ENCODE measurements at regions not wholly inside any gene's neighbourhood (a gene's known extent, or its start where the extent isn't known, plus 50 kb on each side); places are given as distances from the start of the nearest gene placed in this dataset.

GRCh38 chr11:45440111-45440510 lies 154.0 kb upstream of the SYT13 start:
- TF ChIP-seq GATA3 (IDR thresholded peaks at IDR 0.05; ENCODE audit: low read depth, low read length) (no peak), GATA2 (IDR thresholded peaks at IDR 0.05; ENCODE audit: low read depth, low read length) (no peak)

GRCh38 chr11:45436966-45437365 lies 150.8 kb upstream of the SYT13 start:
- TF ChIP-seq GATA2 (IDR thresholded peaks at IDR 0.05; ENCODE audit: low read depth, low read length) (no peak), GATA3 (IDR thresholded peaks at IDR 0.05; ENCODE audit: low read depth, low read length) (no peak)

- TF ChIP-seq GATA2 (IDR thresholded peaks at IDR 0.05; ENCODE audit: low read depth, low read length) = no peak
- TF ChIP-seq GATA3 (IDR thresholded peaks at IDR 0.05; ENCODE audit: low read depth, low read length) = no peak
These were observed 150.0 kb upstream of the SYT13 start for GRCh38 chr11:45436118-45436517.

- TF ChIP-seq GATA2 (IDR thresholded peaks at IDR 0.05; ENCODE audit: low read depth, low read length) = no peak
- TF ChIP-seq GATA3 (IDR thresholded peaks at IDR 0.05; ENCODE audit: low read depth, low read length) = no peak
These were observed 149.6 kb upstream of the SYT13 start for GRCh38 chr11:45435706-45436105.

- TF ChIP-seq GATA2 (IDR thresholded peaks at IDR 0.05; ENCODE audit: low read depth, low read length) (no peak), GATA3 (IDR thresholded peaks at IDR 0.05; ENCODE audit: low read depth, low read length) (no peak)
These were observed 146.8 kb upstream of the SYT13 start for GRCh38 chr11:45432910-45433309.

- no peak for TF ChIP-seq GATA3 (IDR thresholded peaks at IDR 0.05; ENCODE audit: low read depth, low read length)
- no peak for TF ChIP-seq GATA2 (IDR thresholded peaks at IDR 0.05; ENCODE audit: low read depth, low read length)
These were observed 146.0 kb upstream of the SYT13 start for GRCh38 chr11:45432100-45432499.

- TF ChIP-seq GATA3 (IDR thresholded peaks at IDR 0.05; ENCODE audit: low read depth, low read length) (no peak), GATA2 (IDR thresholded peaks at IDR 0.05; ENCODE audit: low read depth, low read length) (no peak)
These were observed 145.2 kb upstream of the SYT13 start for GRCh38 chr11:45431046-45432018.

- no peak for TF ChIP-seq GATA2 (IDR thresholded peaks at IDR 0.05; ENCODE audit: low read depth, low read length)
- no peak for TF ChIP-seq GATA3 (IDR thresholded peaks at IDR 0.05; ENCODE audit: low read depth, low read length)
These were observed 144.2 kb upstream of the SYT13 start for GRCh38 chr11:45430361-45430760.

- TF ChIP-seq GATA3 (IDR thresholded peaks at IDR 0.05; ENCODE audit: low read depth, low read length) (no peak), GATA2 (IDR thresholded peaks at IDR 0.05; ENCODE audit: low read depth, low read length) (no peak)
These were observed 143.6 kb upstream of the SYT13 start for GRCh38 chr11:45429719-45430118.

- TF ChIP-seq GATA2 (IDR thresholded peaks at IDR 0.05; ENCODE audit: low read depth, low read length) = no peak
- TF ChIP-seq GATA3 (IDR thresholded peaks at IDR 0.05; ENCODE audit: low read depth, low read length) = no peak
These were observed 142.5 kb upstream of the SYT13 start for GRCh38 chr11:45428541-45429230.

GRCh38 chr11:45428116-45428515 lies 142.0 kb upstream of the SYT13 start:
- TF ChIP-seq GATA3 (IDR thresholded peaks at IDR 0.05; ENCODE audit: low read depth, low read length) (no peak), GATA2 (IDR thresholded peaks at IDR 0.05; ENCODE audit: low read depth, low read length) (no peak)

- no peak for TF ChIP-seq GATA3 (IDR thresholded peaks at IDR 0.05; ENCODE audit: low read depth, low read length)
- TF ChIP-seq GATA2 (IDR thresholded peaks at IDR 0.05; ENCODE audit: low read depth, low read length) = no peak
These were observed 138.5 kb upstream of the SYT13 start for GRCh38 chr11:45424411-45425180.

GRCh38 chr11:45423475-45424120 lies 137.5 kb upstream of the SYT13 start:
- TF ChIP-seq GATA3 (IDR thresholded peaks at IDR 0.05; ENCODE audit: low read depth, low read length) (no peak), GATA2 (IDR thresholded peaks at IDR 0.05; ENCODE audit: low read depth, low read length) (no peak)
